Omental fat pad (tissue), 3 donors: ENCODE measurements at regions not wholly inside any gene's neighbourhood (a gene's known extent, or its start where the extent isn't known, plus 50 kb on each side); places are given as distances from the start of the nearest gene placed in this dataset.

Experiments
- ATAC-seq: fragments of 150-250 bp; one replicate; pipeline ENCODE4 v1.9.1; 2016; ENCODE audit warnings: mild to moderate bottlenecking, moderate library complexity; ENCODE audit not compliant: low FRiP score
- DNase-seq: peaks from one replicate; pipeline ENCODE4 v3.0.0-alpha.2; 2019; ENCODE audit warnings: low spot score
- TF ChIP-seq, protein P1 (sequence below), 3 donors: fragments of 450-650 bp; IDR thresholded peaks; one replicate each; pipeline ENCODE4 v1.5.1; 2016 to 2017; ENCODE audit warnings: antibody characterized with exemption in 3 of 3, mild to moderate bottlenecking in 3 of 3, moderate library complexity in 2 of 3

DNA sequence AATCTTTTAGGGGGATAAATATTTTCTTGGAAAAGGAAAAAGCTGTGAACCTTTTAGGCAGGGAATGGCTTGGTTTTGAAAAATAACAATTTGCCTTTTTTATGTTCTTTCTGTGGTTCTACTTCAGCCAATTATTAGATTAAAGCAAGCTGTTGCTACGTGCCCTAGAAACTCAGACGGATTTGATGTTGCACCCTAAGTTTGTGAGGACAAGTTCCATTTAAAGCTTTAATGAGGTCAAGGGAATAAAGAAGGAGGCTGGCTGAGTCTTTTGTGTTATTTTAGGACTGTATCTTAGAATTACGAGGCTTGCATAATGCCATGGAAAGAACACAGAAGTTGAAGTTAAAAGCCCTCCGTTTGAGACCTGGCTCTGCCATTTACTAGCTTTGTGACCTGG is 216.9 kb downstream of the NUF2 start:
- TF ChIP-seq, protein P1, sequence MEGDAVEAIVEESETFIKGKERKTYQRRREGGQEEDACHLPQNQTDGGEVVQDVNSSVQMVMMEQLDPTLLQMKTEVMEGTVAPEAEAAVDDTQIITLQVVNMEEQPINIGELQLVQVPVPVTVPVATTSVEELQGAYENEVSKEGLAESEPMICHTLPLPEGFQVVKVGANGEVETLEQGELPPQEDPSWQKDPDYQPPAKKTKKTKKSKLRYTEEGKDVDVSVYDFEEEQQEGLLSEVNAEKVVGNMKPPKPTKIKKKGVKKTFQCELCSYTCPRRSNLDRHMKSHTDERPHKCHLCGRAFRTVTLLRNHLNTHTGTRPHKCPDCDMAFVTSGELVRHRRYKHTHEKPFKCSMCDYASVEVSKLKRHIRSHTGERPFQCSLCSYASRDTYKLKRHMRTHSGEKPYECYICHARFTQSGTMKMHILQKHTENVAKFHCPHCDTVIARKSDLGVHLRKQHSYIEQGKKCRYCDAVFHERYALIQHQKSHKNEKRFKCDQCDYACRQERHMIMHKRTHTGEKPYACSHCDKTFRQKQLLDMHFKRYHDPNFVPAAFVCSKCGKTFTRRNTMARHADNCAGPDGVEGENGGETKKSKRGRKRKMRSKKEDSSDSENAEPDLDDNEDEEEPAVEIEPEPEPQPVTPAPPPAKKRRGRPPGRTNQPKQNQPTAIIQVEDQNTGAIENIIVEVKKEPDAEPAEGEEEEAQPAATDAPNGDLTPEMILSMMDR (IDR thresholded peaks at IDR 0.05) = no peak
- no peak for ATAC-seq

GRCh38 chr1:163540727-163541126 is 219.0 kb downstream of the NUF2 start:
- ATAC-seq = no peak
- TF ChIP-seq, protein P1 (IDR thresholded peaks at IDR 0.05) = no peak

More for the DNA sequence above, 216.9 kb downstream of the NUF2 start:
- no peak for DNase-seq

GRCh38 chr1:163544441-163544840 is 222.7 kb downstream of the NUF2 start:
- DNase-seq = no peak
- TF ChIP-seq, protein P1 (IDR thresholded peaks at IDR 0.05) = no peak
- no peak for ATAC-seq

More at GRCh38 chr1:163540727-163541126, 219.0 kb downstream of the NUF2 start:
- DNase-seq = no peak

DNA sequence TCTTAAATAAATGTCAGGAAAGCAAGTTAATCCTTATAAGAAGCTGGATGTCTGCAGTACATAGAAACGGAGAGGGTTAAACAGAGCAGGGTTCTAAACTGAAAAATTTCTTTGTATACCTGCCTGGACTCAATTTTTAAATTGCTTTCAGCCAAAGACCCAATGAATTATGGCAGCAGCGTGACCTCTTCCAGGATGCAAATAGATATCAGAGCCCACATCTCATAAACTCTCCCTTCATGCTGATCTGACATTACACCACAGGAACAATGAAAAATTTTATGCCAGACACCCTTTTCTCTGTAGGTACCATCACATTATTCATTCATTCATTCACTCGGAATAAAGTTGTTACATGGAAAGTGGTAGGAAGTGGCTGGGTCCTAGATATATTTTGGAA is 236.4 kb downstream of the NUF2 start:
- ATAC-seq (no peak), DNase-seq (no peak)
- TF ChIP-seq, protein P1 (IDR thresholded peaks at IDR 0.05) = no peak

DNA sequence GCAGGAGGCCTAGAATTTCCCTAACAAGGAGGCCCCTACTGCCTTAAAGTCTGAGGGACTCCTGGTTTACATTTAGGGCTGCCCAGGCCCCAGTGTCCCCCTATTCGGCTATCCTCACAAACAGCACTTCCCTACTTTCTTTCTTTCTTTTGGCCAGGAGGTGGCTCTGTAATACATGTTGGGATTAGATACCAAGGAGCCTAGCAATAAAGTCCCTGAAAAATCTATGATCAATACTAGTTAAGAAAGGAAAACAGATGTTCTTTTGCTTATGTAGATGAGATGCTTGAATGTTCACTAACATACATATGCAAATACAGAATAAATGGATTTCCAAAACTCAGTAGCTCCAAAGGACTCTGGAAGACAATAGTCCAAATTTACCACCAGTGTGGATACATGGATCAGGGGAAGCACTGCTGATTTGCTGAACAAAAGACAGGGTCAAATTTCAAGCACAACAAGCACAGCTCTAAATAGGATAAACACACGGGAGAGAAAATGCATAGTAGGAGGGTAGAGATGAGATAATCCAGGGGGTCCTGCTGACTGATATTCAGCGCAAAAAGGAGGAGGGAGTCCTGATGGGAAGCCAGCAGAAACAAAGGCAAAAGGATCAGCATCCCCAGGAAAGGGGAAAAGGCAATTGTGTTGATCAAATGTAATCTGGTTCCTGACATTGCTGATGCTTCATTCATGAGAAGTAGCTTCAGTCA is 240.0 kb downstream of the NUF2 start:
- DNase-seq (no peak), ATAC-seq (no peak)
- TF ChIP-seq, protein P1 (IDR thresholded peaks at IDR 0.05) = no peak

GRCh38 chr1:163562355-163562754 is 240.6 kb downstream of the NUF2 start:
- ATAC-seq = no peak
- TF ChIP-seq, protein P1 (IDR thresholded peaks at IDR 0.05) = no peak
- DNase-seq = no peak

DNA sequence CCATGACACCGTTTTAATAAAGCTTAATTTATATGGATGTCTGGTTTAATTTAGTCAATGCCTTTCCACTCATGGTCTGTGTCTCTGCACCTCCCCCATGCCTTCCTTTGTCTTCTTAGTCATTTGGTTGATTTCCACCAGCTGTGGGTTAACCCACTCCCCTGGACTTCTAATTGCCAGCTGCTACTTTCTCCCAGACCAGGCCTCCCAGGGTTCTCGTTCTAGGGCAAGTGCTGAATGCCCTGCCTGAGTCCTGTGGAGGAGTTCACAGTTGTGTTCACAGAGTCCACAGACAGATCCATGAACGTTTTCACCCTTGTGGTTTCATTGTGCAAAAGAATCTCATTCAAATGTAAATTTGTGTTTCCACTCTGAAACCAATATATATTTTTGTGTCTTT is 243.4 kb downstream of the NUF2 start:
- TF ChIP-seq, protein P1 (IDR thresholded peaks at IDR 0.05) = no peak
- DNase-seq (no peak), ATAC-seq (no peak)
